Limb (tissue), 2 donors: ENCODE measurements at regions not wholly inside any gene's neighbourhood (a gene's known extent, or its start where the extent isn't known, plus 50 kb on each side); places are given as distances from the start of the nearest gene placed in this dataset.

Experiments
- DNase-seq, 2 donors: peaks; one replicate each; pipeline ENCODE4 v3.0.0-alpha.2; 2016; ENCODE audit errors: extremely low spot score in 2 of 2

DNA sequence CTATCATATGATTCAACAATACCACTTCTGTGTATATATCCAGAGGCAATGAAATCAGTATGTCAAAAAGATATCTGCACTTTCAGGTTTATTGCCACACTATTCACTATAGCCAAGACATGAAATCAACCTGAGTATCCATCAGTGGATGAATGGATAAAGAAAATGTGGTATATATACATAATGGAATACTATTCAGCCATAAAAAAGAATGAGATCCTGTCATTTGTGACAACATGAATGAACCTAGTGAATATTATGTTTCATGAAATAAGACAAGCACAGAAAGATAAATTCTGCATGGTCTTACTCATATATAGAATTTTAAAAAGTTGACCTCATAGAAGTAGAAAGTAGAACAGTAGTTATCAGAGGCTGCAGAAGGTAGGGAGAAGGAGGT lies 281.1 kb downstream of the BAMBI start:
- DNase-seq: no peak

DNA sequence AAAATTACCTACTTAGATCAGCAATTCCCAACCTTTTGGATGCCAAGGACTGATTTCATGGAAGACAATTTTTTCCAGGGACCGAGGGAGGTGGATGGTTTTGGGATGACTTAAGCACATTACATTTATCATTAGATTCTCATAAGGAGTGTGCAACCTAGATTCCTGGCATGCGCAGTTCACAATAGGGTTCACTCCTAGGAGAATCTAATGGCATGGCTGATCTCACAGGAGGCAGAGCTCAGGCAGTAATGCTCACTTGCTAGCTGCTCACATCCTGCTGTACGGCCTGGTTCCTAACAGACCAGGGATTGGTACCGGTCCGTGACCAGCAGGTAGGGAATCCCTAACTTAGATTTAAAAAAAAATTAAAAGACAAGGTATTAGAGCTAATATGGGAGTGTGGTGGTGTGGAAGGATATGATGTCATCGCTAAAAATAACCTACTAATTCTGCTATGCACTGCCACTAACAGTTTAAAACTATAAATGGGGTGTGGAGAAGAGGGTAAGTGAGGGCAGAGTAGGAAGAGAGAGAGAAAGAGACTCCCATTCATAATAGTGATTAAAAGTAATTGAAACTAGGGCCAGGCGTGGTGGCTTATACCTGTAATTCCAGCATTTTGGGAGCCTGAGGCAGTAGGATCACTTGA lies 282.7 kb downstream of the BAMBI start:
- DNase-seq: no peak

DNA sequence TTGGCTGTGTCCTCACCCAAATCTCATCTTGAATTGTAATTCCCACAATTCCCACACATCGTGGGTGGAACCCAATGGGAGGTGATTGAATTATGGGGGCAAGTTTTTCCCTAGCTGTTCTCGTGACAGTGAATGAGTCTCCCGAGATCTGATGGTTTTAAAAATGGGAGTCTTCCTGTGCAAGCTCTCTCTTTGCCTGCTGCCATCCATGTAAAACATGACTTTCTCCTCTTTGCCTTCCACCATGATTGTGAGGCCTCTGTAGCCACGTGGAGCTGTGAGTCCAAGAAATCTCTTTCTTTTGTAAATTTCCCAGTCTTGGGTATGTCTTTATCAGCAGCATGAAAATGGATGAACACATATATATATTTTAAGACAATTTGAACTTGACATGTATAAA lies 285.4 kb downstream of the BAMBI start:
- DNase-seq: no peak

DNA sequence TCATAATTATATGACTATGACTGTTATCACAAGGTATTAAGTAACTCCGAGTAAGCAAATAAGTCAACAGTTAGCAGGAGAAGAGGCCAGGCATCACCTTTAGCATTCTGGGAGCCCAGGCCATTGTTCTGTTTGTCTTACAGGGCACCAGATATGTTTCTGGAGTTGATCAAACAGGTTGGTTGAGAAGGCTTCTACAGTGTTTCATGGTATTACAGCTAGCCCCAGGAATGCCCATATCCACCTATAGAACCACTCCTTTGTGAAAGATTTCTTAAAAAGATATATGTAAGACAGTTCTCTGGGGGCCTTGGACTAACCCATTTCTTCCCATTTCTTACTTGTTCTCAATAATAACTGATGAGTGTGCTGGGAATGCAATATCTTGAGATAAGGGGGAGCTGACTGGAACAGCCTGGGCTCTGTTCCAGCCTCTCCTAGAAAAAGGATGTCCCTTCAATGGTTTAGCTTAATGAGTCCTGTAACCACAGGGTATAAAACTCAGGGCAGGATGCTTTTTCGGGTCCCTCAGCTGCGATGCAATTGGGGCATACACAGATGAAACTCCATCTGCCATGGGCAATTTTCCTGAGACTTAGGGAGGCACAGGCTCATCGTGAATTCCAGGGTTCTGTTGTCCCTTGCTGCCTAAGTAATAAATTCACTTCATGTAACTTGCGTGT lies 286.4 kb downstream of the BAMBI start:
- no peak for DNase-seq

DNA sequence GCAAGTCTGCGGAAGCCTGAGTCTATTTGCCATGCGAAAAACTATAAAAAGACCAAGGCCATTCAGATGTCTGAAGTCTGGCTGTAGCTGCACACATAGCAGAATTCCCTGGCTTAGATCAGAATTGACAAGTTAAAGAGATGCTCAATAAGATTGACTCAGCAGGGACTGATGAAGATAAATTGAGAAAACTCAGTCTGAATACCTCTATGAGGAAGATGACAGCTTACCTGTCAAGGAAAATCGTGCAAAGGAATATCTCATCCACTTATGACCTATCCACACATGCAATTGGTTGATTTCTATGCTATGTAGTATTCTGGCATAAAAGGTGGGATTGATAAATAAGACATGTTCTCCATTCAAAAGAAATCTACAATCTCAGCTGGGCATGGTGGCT lies 288.6 kb downstream of the BAMBI start:
- no peak for DNase-seq

DNA sequence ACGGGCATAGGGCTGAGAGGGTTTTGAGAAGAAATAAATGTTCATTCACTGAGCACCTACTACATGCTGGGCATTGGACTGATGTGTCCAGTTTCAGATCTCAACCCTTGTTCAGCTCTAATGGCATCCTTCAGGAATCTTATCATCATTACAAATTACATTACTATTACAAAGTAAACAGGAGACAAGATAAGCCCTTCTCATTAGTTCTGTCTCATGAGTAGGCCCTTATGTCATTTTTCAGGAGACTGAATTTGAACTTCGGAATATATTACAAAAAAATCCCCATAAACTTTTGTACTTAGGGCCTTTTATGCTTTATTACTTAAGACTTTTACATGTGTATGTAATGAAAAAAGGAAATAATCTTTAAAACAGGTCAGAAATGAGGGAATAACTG lies 289.7 kb downstream of the BAMBI start:
- no peak for DNase-seq

DNA sequence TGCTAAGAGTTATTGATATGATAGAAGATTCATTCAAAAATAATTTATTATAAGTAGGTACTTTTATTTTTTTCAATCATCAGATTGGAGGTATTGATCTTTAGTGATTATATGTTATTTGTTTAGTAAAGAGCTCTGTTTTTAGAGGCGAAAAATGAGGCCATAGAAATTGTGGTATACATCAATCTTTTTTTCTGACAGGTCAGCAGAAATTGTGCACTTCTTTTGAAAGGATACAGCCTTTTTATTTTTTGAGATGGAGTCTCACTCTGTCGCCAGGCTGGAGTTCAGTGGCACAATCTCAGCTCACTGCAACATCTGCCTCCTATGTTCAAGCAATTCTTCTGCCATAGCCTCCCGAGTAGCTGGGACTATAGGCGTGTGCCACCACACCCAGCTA lies 292.1 kb downstream of the BAMBI start:
- no peak for DNase-seq

DNA sequence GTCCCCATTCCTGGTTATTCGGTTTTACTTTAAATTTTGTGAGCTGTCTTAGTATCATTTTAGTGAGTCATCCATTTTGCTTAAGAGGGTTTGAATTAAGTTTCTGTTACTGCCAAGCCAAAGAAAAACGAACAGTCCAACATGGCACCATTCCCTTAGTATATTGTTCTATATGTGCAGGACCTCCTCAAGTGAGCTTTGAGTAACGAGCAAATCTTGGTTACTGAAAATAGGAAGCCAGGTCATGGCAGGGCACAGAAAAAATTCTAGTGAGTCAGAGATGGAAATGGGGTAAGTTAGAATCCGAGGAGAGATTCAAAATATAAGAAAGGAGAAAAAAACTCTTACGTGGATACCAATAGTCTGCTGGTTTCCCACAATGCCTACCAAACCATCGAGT lies 292.9 kb downstream of the BAMBI start:
- DNase-seq: no peak

DNA sequence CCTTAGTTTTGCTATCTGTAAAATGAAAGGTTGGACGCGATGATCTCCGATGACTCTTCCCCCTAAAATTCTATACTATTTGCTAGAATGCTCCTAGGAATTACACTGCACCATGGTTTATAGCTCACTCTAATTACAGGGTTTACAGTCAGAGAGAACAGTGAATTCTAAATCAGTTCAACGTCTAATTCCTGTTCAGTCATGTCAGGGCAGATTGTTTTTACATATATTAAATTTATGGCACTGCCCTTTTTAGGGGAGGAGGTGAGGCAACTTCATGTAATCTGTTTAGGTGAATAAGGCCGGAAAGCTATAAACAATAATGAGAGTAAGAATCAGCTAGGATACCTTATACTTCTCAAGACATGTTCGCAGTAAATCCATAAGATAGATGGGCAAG lies 293.9 kb downstream of the BAMBI start:
- DNase-seq: no peak

DNA sequence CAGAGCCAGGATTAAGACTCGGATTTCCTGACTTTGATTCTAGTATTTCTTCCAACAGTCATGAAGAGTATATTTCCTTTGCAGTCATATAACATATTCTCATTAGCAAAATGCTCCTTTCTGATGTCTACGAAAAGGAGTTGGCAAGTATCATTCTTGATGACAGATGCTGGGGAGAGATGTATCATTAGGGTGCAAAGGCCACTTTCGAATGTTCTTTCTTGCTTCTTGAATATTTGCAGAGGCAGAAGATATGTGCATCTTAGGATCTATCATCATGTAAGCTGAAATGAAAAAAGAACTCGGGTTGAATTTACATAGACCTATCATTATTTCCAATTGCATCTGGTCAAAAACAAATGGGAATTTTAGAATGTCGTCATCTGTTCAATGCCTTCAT lies 294.4 kb downstream of the BAMBI start:
- DNase-seq: no peak

DNA sequence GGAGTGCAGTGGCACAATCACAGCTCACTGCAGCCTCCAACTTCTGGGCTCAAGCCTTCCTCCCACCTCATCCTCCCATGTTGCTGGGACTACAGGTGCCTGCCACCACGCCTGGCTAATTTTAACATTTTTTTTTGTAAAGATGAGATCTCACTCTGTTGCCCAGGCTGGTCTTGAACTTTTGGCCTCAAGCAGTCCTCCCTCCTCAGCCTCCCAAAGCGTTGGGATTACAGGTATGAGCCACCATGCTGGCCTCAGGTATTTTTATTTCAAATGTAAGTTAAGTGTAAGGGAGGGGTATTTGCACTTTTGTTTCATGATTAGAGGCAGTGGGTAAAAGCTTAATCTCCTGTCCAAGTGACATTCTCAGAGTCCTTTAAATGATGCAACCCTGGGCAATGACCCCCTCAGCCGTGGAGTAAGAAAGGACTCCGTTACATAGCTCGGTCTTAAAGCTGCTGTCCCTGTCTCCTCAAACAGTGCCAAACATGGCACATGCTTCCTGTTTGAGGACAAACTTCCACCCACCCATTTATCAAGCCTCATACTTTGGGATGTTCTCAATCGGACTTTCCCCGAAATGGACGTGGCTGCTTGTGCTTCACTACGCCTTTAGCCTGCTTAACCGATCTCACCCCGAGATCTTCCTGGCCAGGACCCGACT lies 296.1 kb downstream of the BAMBI start:
- DNase-seq: no peak

DNA sequence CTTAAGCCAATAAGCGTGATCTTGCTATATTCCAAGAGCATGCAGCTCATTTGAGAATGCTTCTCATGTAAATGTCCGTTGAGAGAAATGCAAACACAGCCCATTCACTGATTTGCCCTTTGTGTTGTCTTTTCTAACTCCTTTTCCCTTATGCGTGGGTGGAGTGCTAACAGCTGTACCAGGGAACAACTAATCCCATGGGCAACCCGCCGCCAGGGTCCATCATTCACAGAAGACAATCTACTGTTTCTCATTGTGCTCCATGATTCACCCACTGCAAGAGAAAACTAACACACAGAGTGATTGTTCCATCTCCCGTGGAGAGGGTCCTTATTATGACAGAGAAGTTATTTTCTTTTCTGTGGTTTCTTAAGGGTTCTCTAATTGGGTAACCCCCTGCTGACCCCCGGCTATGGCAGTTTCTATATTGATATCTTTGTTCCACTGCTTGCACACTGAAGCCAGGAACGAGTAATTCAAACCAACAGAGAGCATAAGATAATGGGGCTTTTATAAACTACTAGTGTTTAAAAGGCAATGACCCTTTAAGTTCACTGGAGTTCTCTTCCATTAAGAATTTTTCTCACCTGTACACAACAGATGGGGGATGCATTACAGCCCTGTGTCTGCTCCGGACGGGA lies 298.7 kb downstream of the BAMBI start:
- no peak for DNase-seq

DNA sequence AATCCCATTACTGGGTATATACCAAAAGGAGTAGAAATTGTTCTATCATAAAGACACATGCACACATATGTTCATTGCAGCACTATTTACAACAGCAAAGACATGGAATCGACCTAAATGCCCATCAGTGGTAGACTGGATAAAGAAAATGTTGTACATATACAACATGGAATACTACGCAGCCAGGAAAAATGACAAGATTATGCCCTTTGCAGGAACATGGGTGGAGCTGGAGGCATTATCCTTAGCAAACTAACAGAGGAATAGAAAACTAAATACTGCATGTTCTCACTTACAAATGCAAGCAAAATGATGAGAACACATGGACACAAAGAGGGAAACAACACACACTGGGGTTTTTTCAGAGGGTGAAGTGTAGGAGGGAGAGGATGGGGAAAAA lies 300.2 kb downstream of the BAMBI start:
- no peak for DNase-seq

DNA sequence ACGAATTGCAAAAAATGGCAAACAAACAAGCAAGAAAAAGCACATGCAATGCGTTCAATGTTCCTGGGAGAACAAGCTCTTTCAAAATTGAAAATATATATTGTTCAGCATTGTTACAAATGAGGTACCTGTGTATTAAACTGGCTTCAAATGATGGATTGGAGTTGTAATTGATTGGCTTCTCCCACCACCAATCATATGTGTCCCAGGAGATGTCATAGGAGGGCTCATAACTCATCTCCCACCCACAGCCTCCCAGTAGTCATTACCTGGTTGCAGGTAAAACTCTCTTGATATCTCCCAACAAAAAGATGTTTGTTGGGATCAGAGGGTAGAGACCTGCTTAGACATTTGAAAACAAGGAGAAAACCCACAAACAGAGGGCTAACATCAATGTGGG lies 302.9 kb downstream of the BAMBI start:
- DNase-seq: no peak

DNA sequence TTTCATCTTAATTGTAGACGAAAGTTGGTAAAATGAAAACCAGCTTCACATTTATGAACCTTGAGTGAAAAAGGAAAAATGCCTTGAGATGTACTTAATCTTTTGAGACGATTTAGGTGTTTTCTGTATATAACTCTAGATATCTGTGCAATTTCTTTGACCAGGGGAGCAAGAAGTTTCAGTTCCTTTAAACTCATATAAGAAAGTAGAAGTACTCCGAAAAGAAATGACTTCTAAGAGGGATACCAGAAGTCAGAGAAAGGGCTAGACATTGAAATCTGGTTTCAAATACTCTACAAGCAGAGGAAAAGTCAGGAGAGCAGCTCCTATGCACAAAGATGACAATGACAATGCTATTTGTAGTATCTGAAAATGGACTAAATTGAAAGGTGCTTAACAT lies 303.7 kb downstream of the BAMBI start:
- DNase-seq: no peak

DNA sequence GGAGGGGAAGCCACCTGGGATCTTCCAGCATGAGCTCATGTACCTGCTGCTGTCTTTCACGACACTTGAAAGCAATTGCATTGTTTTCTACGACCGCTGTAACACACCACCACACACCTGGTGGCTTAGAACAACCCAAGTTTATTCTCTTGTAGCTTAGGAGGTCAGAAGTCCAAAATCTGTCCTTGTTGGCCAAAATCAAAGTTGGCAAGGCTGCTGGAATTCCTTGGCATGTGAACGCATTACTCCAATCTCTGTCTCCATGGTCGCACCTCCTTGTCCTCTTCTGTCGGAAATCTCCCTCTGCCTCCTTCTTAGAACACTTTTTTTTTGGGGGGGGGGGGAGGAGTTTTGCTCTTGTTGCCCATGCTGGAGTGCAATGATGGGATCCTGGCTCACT lies 305.7 kb downstream of the BAMBI start:
- no peak for DNase-seq

DNA sequence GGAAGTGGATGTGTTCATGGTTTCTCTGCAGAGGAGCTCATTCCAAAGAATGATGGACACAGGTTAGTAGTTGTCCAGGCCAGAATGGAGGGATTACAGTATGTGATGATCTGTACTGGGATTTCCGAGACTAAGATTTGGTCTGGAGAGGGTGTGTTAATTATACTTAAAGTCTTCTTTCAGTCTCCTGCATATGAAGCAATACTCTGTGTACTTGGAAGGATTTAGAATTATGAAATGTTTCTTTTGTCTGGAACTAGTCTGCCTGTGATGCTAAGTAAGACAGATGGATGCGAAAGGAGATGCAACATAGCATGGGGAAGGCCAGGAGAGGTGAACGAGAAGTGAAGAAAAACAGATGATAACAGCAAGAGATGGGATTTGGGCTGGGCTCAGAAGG lies 305.1 kb upstream of the LYZL1 start:
- no peak for DNase-seq

DNA sequence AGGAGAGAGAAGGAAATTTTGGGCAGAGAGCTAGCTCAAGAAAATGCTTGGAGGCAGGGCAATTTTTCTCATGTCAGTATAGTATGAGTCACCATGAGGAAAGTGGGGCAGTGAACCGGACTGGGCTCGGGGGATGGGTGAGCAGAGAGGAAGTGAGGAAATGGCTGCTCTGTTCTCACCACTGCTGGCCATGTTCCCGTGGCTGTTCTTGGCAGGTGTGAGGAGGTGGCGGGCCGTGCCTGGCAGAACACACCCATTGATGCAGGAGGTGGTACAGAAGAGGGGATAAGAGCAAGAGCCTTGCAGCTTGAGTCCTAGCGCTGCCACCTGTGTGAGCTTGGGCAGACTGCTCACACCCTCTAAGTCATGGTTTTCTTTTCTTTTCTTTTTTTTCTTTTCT lies 304.4 kb upstream of the LYZL1 start:
- DNase-seq: peak; percentile 46 to 61

DNA sequence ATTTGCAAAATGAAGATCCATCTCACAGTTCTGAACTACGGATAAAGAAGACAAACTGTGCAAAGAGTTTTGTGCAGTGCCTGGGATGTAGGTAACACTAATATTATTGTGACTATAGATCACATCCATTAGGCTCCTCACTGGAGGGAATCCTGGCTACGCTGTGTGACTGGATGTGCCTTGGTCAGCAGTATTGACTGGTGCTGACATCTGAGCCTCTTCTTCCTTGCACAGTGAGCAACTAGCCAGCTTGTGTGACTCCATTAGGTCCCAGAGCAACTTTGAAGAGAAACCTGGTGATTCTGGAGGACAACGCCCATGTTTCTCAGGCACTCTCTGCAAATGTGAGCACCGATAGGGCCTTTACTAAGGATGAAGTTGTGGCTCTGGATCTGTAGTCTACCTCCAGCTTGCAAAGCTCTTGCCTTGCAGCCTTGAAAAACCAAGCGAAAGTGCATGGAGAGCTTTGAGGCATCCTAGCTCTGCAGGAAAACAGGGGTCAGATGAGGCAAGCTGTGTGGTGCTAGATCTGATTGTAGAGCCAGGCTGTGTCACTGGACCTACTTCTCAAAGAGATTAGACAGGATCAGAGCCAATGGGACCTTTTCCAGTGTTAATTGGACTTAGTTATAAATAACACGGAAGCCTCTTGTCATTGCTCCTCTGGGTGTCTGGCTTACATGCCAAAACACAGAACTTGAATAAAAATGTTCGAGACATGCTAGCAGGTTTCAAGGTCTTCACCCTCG lies 303.6 kb upstream of the LYZL1 start:
- no peak for DNase-seq

DNA sequence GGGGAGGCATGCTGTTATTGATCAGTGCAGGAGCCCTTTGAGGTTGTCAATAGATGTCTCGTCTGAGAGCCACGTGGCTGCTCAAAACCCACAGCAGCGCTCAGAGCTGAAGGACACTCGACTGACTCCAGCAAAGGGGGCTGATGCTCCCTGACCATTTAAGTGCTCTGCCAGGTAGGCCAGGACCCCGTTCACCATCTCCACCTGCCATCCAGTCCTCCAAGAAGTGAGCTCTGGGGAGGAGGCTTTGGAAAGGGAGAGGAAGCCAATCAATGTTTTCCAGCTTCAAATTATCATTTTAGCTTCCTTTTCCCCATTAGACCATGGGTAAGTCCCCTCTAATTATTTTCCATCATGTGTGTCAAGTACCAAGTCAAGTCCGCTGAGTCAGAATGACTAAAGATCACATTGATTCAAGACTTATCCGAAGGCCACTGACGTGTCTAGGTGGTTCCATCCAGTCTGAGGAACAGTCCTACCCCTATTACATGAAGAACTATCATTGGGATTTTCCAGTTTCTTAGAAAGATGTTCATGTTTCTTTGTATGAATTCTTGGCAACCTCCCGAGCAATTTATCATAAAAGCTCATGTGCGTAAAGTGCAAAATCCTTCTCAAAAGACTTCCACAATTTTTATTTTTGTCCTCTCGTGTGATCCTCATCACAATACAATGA lies 302.6 kb upstream of the LYZL1 start:
- DNase-seq: no peak

DNA sequence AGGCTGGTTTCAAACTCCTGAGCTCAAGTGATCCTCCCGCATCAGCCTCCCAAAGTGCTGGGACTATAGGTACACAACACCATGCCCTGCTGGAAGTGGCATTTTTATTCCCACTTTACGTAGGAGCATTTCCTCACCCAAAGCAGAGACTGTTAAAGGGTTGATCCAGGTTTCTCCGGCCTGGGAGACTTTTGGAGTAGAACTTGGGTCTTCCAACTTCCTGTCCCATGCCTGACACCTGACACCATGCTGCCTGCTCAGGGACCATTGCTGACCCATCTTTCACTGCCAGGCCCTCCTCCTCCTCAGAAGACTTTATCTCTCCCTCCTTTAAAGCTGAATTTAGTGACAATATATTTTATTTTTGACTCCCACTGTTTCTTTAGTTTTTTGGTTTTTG lies 302.0 kb upstream of the LYZL1 start:
- DNase-seq: no peak
